ENCODE measurements at regions not wholly inside any gene's neighbourhood (a gene's known extent, or its start where the extent isn't known, plus 50 kb on each side); places are given as distances from the start of the nearest gene placed in this dataset.

- TF ChIP-seq POLR2A (IDR thresholded peaks at IDR 0.05) (no peak), CTCF (IDR thresholded peaks at IDR 0.05) (no peak), POLR2AphosphoS5 (IDR thresholded peaks at IDR 0.05; ENCODE audit: insufficient read depth in 1 of 2, low read depth in 1 of 2) (no peak)
Measured at GRCh38 chrX:81412428-81412827, 210.5 kb downstream of the SH3BGRL start.

All from vagina (tissue), 2 donors.